ENCODE measurements at regions not wholly inside any gene's neighbourhood (a gene's known extent, or its start where the extent isn't known, plus 50 kb on each side); places are given as distances from the start of the nearest gene placed in this dataset.

GRCh38 chr5:3225201-3225960 is 370.3 kb upstream of the IRX1 start:
- Histone ChIP-seq H3K36me3 (ENCODE audit: control insufficient read depth, insufficient read depth, low read length) (no peaks in the 10 kb centered on the region), H3K4me3 (ENCODE audit: low read depth, low read length) (no peak overlapping the region), H3K27me3 (ENCODE audit: control insufficient read depth, insufficient read depth, low read length) (no peaks in the 10 kb centered on the region)
- ChIA-PET POLR2A (no interaction called here), CTCF (no interaction called here)
- TF ChIP-seq CTCF (IDR thresholded peaks at IDR 0.05; ENCODE audit: insufficient read depth, low read depth, low read length) = no peak
- DNase-seq (ENCODE audit: low read depth) = no peak

- DNase-seq (ENCODE audit: low read depth) = no peak
- Histone ChIP-seq H3K36me3 (ENCODE audit: control insufficient read depth, insufficient read depth, low read length) (no peaks in the 10 kb centered on the region), H3K4me3 (ENCODE audit: low read depth, low read length) (no peak overlapping the region), H3K27me3 (ENCODE audit: control insufficient read depth, insufficient read depth, low read length) (no peaks in the 10 kb centered on the region)
- ChIA-PET POLR2A (no interaction called here), CTCF (no interaction called here)
- TF ChIP-seq CTCF (IDR thresholded peaks at IDR 0.05; ENCODE audit: insufficient read depth, low read depth, low read length) = no peak
Observed at GRCh38 chr5:3222924-3223323, 372.7 kb upstream of the IRX1 start.

GRCh38 chr5:3221432-3221831 is 374.2 kb upstream of the IRX1 start:
- TF ChIP-seq CTCF (IDR thresholded peaks at IDR 0.05; ENCODE audit: insufficient read depth, low read depth, low read length) = no peak
- CTCF ChIA-PET = no interaction called here
- POLR2A ChIA-PET = no interaction called here

GRCh38 chr5:3220638-3221288 is 374.9 kb upstream of the IRX1 start:
- no peaks in the 10 kb centered on the region for H3K36me3 ChIP-seq (ENCODE audit: control insufficient read depth, insufficient read depth, low read length)
- no peak overlapping the region for H3K4me3 ChIP-seq (ENCODE audit: low read depth, low read length)
- ChIA-PET POLR2A (no interaction called here), CTCF (no interaction called here)
- no peak for TF ChIP-seq CTCF (IDR thresholded peaks at IDR 0.05; ENCODE audit: insufficient read depth, low read depth, low read length)
- no peak for DNase-seq (ENCODE audit: low read depth)
- no peaks in the 10 kb centered on the region for H3K27me3 ChIP-seq (ENCODE audit: control insufficient read depth, insufficient read depth, low read length)

More at GRCh38 chr5:3221432-3221831, 374.2 kb upstream of the IRX1 start:
- Histone ChIP-seq H3K27me3 (ENCODE audit: control insufficient read depth, insufficient read depth, low read length) (no peaks in the 10 kb centered on the region), H3K36me3 (ENCODE audit: control insufficient read depth, insufficient read depth, low read length) (no peaks in the 10 kb centered on the region), H3K4me3 (ENCODE audit: low read depth, low read length) (no peak overlapping the region)
- no peak for DNase-seq (ENCODE audit: low read depth)

- CTCF ChIA-PET = no interaction called here
- TF ChIP-seq CTCF (IDR thresholded peaks at IDR 0.05; ENCODE audit: insufficient read depth, low read depth, low read length) = no peak
- POLR2A ChIA-PET = no interaction called here
- no peak overlapping the region for H3K4me3 ChIP-seq (ENCODE audit: low read depth, low read length)
- H3K36me3 ChIP-seq (ENCODE audit: control insufficient read depth, insufficient read depth, low read length) = no peaks in the 10 kb centered on the region
- DNase-seq (ENCODE audit: low read depth) = no peak
- no peaks in the 10 kb centered on the region for H3K27me3 ChIP-seq (ENCODE audit: control insufficient read depth, insufficient read depth, low read length)
Observed at GRCh38 chr5:3220201-3220600, 375.4 kb upstream of the IRX1 start.
